Body of pancreas (tissue), 4 donors: ENCODE measurements at regions not wholly inside any gene's neighbourhood (a gene's known extent, or its start where the extent isn't known, plus 50 kb on each side); places are given as distances from the start of the nearest gene placed in this dataset.

Experiments used
- POLR2A ChIP-seq, 3 donors: fragments of 450-650 bp; IDR thresholded peaks; one replicate each; pipeline ENCODE4 v1.6.1; 2016; ENCODE audit warnings: antibody characterized with exemption in 3 of 3, mild to moderate bottlenecking in 2 of 3
- TF ChIP-seq, protein P1 (sequence below), 7 experiments: fragments of 450-650 bp in 4 of 7; fragments of 200-600 bp in 3 of 7; sonication (generic) in 3 of 7; IDR thresholded peaks; one replicate each; pipeline ENCODE4 v1.5.1; 2016 to 2019; ENCODE audit warnings: antibody characterized with exemption in 7 of 7

DNA sequence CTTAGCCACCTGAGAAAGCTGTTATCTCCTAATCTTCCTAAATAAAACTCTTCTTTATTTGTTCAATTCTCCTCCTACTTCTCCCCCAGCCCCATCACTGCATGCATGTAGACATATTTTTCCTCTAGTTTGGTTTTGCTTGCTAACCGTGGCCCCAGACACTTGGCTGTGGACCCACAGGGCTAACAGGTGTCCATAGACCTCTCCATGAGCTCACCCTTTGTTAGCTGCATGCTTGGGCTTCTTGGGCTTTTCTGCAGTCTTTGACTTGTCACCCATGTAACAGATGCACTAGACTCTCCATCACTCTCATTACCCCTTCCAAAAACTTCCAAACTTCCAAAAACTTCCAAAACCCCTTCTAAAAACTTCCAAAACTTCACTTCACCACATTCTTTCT, 59.2 kb upstream of the PLEKHA5 start:
- no peak for TF ChIP-seq POLR2A (IDR thresholded peaks at IDR 0.05)
- TF ChIP-seq, protein P1, sequence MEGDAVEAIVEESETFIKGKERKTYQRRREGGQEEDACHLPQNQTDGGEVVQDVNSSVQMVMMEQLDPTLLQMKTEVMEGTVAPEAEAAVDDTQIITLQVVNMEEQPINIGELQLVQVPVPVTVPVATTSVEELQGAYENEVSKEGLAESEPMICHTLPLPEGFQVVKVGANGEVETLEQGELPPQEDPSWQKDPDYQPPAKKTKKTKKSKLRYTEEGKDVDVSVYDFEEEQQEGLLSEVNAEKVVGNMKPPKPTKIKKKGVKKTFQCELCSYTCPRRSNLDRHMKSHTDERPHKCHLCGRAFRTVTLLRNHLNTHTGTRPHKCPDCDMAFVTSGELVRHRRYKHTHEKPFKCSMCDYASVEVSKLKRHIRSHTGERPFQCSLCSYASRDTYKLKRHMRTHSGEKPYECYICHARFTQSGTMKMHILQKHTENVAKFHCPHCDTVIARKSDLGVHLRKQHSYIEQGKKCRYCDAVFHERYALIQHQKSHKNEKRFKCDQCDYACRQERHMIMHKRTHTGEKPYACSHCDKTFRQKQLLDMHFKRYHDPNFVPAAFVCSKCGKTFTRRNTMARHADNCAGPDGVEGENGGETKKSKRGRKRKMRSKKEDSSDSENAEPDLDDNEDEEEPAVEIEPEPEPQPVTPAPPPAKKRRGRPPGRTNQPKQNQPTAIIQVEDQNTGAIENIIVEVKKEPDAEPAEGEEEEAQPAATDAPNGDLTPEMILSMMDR (IDR thresholded peaks at IDR 0.05) = no peak
